HepG2 (cell line): ENCODE measurements at regions not wholly inside any gene's neighbourhood (a gene's known extent, or its start where the extent isn't known, plus 50 kb on each side); places are given as distances from the start of the nearest gene placed in this dataset.

Experiments used
- BHLHE40 ChIP-seq: IDR thresholded peaks from 2 replicates; pipeline ENCODE4 v1.6.1; 2011; ENCODE audit warnings: low read length, improper control_type of control experiment
- HDAC6 ChIP-seq: fragments of 200-600 bp; sonication (generic); IDR thresholded peaks from 2 replicates; pipeline ENCODE4 v1.7.0; 2017; ENCODE audit warnings: mild to moderate bottlenecking, antibody characterized with exemption, low read length, low read depth
- HNRNPK ChIP-seq: fragments of 200-400 bp; formaldehyde crosslinking; IDR thresholded peaks from 2 replicates; pipeline ENCODE4 v1.6.1; 2018; ENCODE audit warnings: low read length, low read depth, moderate library complexity, mild to moderate bottlenecking; ENCODE audit not compliant: poor library complexity, severe bottlenecking
- JUND ChIP-seq: sonication (generic); formaldehyde crosslinking; IDR thresholded peaks from 2 replicates; pipeline ENCODE4 v1.8.0; 2022; ENCODE audit warnings: mild to moderate bottlenecking, missing genetic modification reagents
- MIER2 ChIP-seq: IDR thresholded peaks from 2 replicates; pipeline ENCODE4 v1.6.1; 2016; ENCODE audit warnings: missing biosample characterization, missing genetic modification reagents
- PREB ChIP-seq: sonication (generic); formaldehyde crosslinking; IDR thresholded peaks from 2 replicates; pipeline ENCODE4 v1.4.0; 2020; ENCODE audit warnings: missing genetic modification reagents
- ZNF770 ChIP-seq: sonication (generic); formaldehyde crosslinking; IDR thresholded peaks from 2 replicates; pipeline ENCODE4 v1.5.0; 2020; ENCODE audit warnings: mild to moderate bottlenecking, missing genetic modification reagents

- TF ChIP-seq JUND (CRISPR knock-in tag), result no peak
- TF ChIP-seq HDAC6, result no peak
- TF ChIP-seq ZNF770 (CRISPR knock-in tag), result no peak
- no peak for TF ChIP-seq MIER2
- TF ChIP-seq HNRNPK, result no peak
- no peak for TF ChIP-seq PREB (CRISPR knock-in tag)
- no peak for TF ChIP-seq BHLHE40
Observed at GRCh38 chr16:49056546-49056945, 225.1 kb downstream of the CBLN1 start.
